Neural crest cell (in vitro differentiated cells): ENCODE measurements at regions not wholly inside any gene's neighbourhood (a gene's known extent, or its start where the extent isn't known, plus 50 kb on each side); places are given as distances from the start of the nearest gene placed in this dataset.

Experiments
- DNase-seq: peaks from one replicate; pipeline ENCODE4 v3.0.0; 2021; ENCODE audit warnings: low read depth, mixed read lengths, low spot score
- H3K27ac Mint-ChIP-seq: one replicate; pipeline ENCODE4 v1.8.0; 2021; ENCODE audit warnings: mild to moderate bottlenecking, mixed read lengths; ENCODE audit not compliant: unreplicated experiment
- H3K27me3 Mint-ChIP-seq: 2 replicates; pipeline ENCODE4 v1.8.0; 2021; ENCODE audit warnings: low read depth, mild to moderate bottlenecking, mixed read lengths
- H3K36me3 Mint-ChIP-seq: 2 replicates; pipeline ENCODE4 v1.8.0; 2021; ENCODE audit warnings: low read depth, mild to moderate bottlenecking, mixed read lengths
- H3K4me1 Mint-ChIP-seq: 2 replicates; pipeline ENCODE4 v1.8.0; 2021; ENCODE audit warnings: mixed read lengths
- H3K4me3 Mint-ChIP-seq: one replicate; pipeline ENCODE4 v1.8.0; 2021; ENCODE audit warnings: mild to moderate bottlenecking, mixed read lengths
- H3K9me3 Mint-ChIP-seq: 2 replicates; pipeline ENCODE4 v1.8.0; 2021; ENCODE audit warnings: mixed read lengths
- CTCF ChIP-seq: fragments of 200-600 bp; sonication (generic); conservative IDR thresholded peaks from 2 replicates; pipeline ENCODE4 v1.5.0; 2021; ENCODE audit warnings: antibody characterized with exemption, mild to moderate bottlenecking

- H3K4me3 Mint-ChIP-seq: no peak overlapping the region
- TF ChIP-seq CTCF: no peak
- peaks cover 3% of the 10 kb centered on the region for H3K9me3 Mint-ChIP-seq
- no peaks in the 10 kb centered on the region for H3K4me1 Mint-ChIP-seq
- DNase-seq: no peak
- H3K27ac Mint-ChIP-seq: no peak overlapping the region
- no peaks in the 10 kb centered on the region for H3K27me3 Mint-ChIP-seq
- no peaks in the 10 kb centered on the region for H3K36me3 Mint-ChIP-seq
These were observed 97.6 kb downstream of the C4orf33 start for GRCh38 chr4:129193357-129194100.

- no peaks in the 10 kb centered on the region for H3K4me1 Mint-ChIP-seq
- no peak for DNase-seq
- TF ChIP-seq CTCF: no peak
- no peaks in the 10 kb centered on the region for H3K27me3 Mint-ChIP-seq
- no peaks in the 10 kb centered on the region for H3K36me3 Mint-ChIP-seq
- no peak overlapping the region for H3K4me3 Mint-ChIP-seq
- H3K27ac Mint-ChIP-seq: no peak overlapping the region
- H3K9me3 Mint-ChIP-seq: no peaks in the 10 kb centered on the region
These were observed 112.5 kb downstream of the C4orf33 start for GRCh38 chr4:129208481-129208880.

GRCh38 chr4:129213692-129214091, 117.7 kb downstream of the C4orf33 start:
- TF ChIP-seq CTCF: no peak
- Mint-ChIP-seq H3K4me1 (no peaks in the 10 kb centered on the region), H3K27ac (no peak overlapping the region), H3K36me3 (no peaks in the 10 kb centered on the region), H3K4me3 (no peak overlapping the region), H3K9me3 (no peaks in the 10 kb centered on the region), H3K27me3 (no peaks in the 10 kb centered on the region)
- no peak for DNase-seq

GRCh38 chr4:129218360-129218759, 122.4 kb downstream of the C4orf33 start:
- H3K27ac Mint-ChIP-seq: no peak overlapping the region
- no peaks in the 10 kb centered on the region for H3K4me1 Mint-ChIP-seq
- no peak for TF ChIP-seq CTCF
- H3K9me3 Mint-ChIP-seq: no peaks in the 10 kb centered on the region
- H3K27me3 Mint-ChIP-seq: no peaks in the 10 kb centered on the region
- H3K36me3 Mint-ChIP-seq: no peaks in the 10 kb centered on the region
- DNase-seq: no peak
- no peak overlapping the region for H3K4me3 Mint-ChIP-seq

- no peak overlapping the region for H3K4me3 Mint-ChIP-seq
- no peak for TF ChIP-seq CTCF
- DNase-seq: no peak
- H3K27me3 Mint-ChIP-seq: no peaks in the 10 kb centered on the region
- H3K4me1 Mint-ChIP-seq: peaks cover 1% of the 10 kb centered on the region
- H3K27ac Mint-ChIP-seq: no peak overlapping the region
- no peaks in the 10 kb centered on the region for H3K36me3 Mint-ChIP-seq
- no peaks in the 10 kb centered on the region for H3K9me3 Mint-ChIP-seq
These were observed 122.9 kb downstream of the C4orf33 start for GRCh38 chr4:129218897-129219296.
